ENCODE measurements at regions not wholly inside any gene's neighbourhood (a gene's known extent, or its start where the extent isn't known, plus 50 kb on each side); places are given as distances from the start of the nearest gene placed in this dataset.

- no peaks in the 10 kb centered on the region for H3K4me1 ChIP-seq (ENCODE audit: insufficient read depth, low read length, poor library complexity, severe bottlenecking)
- H3K9me3 ChIP-seq (ENCODE audit: low read depth, low read length, poor library complexity, severe bottlenecking) = no peaks in the 10 kb centered on the region
- ChIA-PET POLR2A (ENCODE audit: low non-redundant PET) (no interaction called here), CTCF (no interaction called here)
- H3K27ac ChIP-seq (ENCODE audit: low read depth, low read length, poor library complexity, severe bottlenecking) = no peak overlapping the region
- H3K27me3 ChIP-seq (replicated peaks; ENCODE audit: insufficient read depth, low read depth, low read length, poor library complexity) = no peaks in the 10 kb centered on the region
- no peak for DNase-seq (ENCODE audit: low spot score)
- no TSS peak for BruUV-seq (replicated peaks)
- intact Hi-C loops (cut with micrococcal nuclease; ENCODE audit: unreplicated experiment) = no loop called here
- no peak for TF ChIP-seq CTCF (conservative IDR thresholded peaks at IDR 0.05; ENCODE audit: low read depth, low read length)
- no peak for TF ChIP-seq EZH2 (IDR thresholded peaks at IDR 0.05; ENCODE audit: borderline replicate concordance, low read depth, low read length, poor library complexity, severe bottlenecking)
- H3K36me3 ChIP-seq (ENCODE audit: insufficient read depth, low read length, poor library complexity, severe bottlenecking) = no peaks in the 10 kb centered on the region
- H3K4me3 ChIP-seq (ENCODE audit: low read depth, low read length, poor library complexity, severe bottlenecking) = no peak overlapping the region
Observed at GRCh38 chr1:234697015-234697414, 87.0 kb upstream of the IRF2BP2 start.

- intact Hi-C loops (cut with micrococcal nuclease; ENCODE audit: unreplicated experiment) = no loop called here
- CTCF ChIA-PET = no interaction called here
- no peaks in the 10 kb centered on the region for H3K9me3 ChIP-seq (ENCODE audit: low read depth, low read length, poor library complexity, severe bottlenecking)
- no peak for TF ChIP-seq EZH2 (IDR thresholded peaks at IDR 0.05; ENCODE audit: borderline replicate concordance, low read depth, low read length, poor library complexity, severe bottlenecking)
- TF ChIP-seq CTCF (conservative IDR thresholded peaks at IDR 0.05; ENCODE audit: low read depth, low read length) = no peak
- no peak for DNase-seq (ENCODE audit: low spot score)
- H3K27ac ChIP-seq (ENCODE audit: low read depth, low read length, poor library complexity, severe bottlenecking) = no peak overlapping the region
- H3K4me1 ChIP-seq (ENCODE audit: insufficient read depth, low read length, poor library complexity, severe bottlenecking) = no peaks in the 10 kb centered on the region
- POLR2A ChIA-PET (ENCODE audit: low non-redundant PET) = no interaction called here
- no peaks in the 10 kb centered on the region for H3K36me3 ChIP-seq (ENCODE audit: insufficient read depth, low read length, poor library complexity, severe bottlenecking)
- BruUV-seq (replicated peaks) = no TSS peak
- H3K27me3 ChIP-seq (replicated peaks; ENCODE audit: insufficient read depth, low read depth, low read length, poor library complexity) = no peaks in the 10 kb centered on the region
- H3K4me3 ChIP-seq (ENCODE audit: low read depth, low read length, poor library complexity, severe bottlenecking) = no peak overlapping the region
Observed at GRCh38 chr1:234696148-234696576, 86.2 kb upstream of the IRF2BP2 start.

- CTCF ChIA-PET = no interaction called here
- no peak for DNase-seq (ENCODE audit: low spot score)
- Histone ChIP-seq H3K36me3 (ENCODE audit: insufficient read depth, low read length, poor library complexity, severe bottlenecking) (no peaks in the 10 kb centered on the region), H3K27ac (ENCODE audit: low read depth, low read length, poor library complexity, severe bottlenecking) (no peak overlapping the region), H3K9me3 (ENCODE audit: low read depth, low read length, poor library complexity, severe bottlenecking) (no peaks in the 10 kb centered on the region), H3K4me1 (ENCODE audit: insufficient read depth, low read length, poor library complexity, severe bottlenecking) (no peaks in the 10 kb centered on the region), H3K27me3 (replicated peaks; ENCODE audit: insufficient read depth, low read depth, low read length, poor library complexity) (no peaks in the 10 kb centered on the region), H3K4me3 (ENCODE audit: low read depth, low read length, poor library complexity, severe bottlenecking) (no peak overlapping the region)
- TF ChIP-seq CTCF (conservative IDR thresholded peaks at IDR 0.05; ENCODE audit: low read depth, low read length) (no peak), EZH2 (IDR thresholded peaks at IDR 0.05; ENCODE audit: borderline replicate concordance, low read depth, low read length, poor library complexity, severe bottlenecking) (no peak)
- intact Hi-C loops (cut with micrococcal nuclease; ENCODE audit: unreplicated experiment) = no loop called here
- POLR2A ChIA-PET (ENCODE audit: low non-redundant PET) = no interaction called here
- BruUV-seq (replicated peaks) = no TSS peak
Observed at GRCh38 chr1:234694661-234695060, 84.7 kb upstream of the IRF2BP2 start.
